B cell (primary cell): ENCODE measurements at regions not wholly inside any gene's neighbourhood (a gene's known extent, or its start where the extent isn't known, plus 50 kb on each side); places are given as distances from the start of the nearest gene placed in this dataset.

Source experiments
- ATAC-seq: fragments of 200-7000 bp; cut with Tn5 transposase; one replicate; pipeline ENCODE4 v1.10.0; 2021; ENCODE audit warnings: low read depth, mild to moderate bottlenecking, moderate number of reproducible peaks, moderate library complexity
- CTCF ChIA-PET: fragments of 350-600 bp; sonication (Branson Sonifier 250); formaldehyde crosslinking; loops from one replicate; lab custom pipeline; 2021; ENCODE audit warnings: antibody characterized with exemption, inconsistent platforms; lab: Charles Lee
- POLR2A ChIA-PET: fragments of 350-600 bp; sonication (Branson Sonifier 250); formaldehyde crosslinking; loops from one replicate; lab custom pipeline; 2021; ENCODE audit warnings: antibody characterized with exemption; lab: Charles Lee
- DNase-seq: peaks from one replicate; pipeline ENCODE4 v3.0.0; 2013
- H2AFZ ChIP-seq: 2 replicates; pipeline ENCODE4 v1.6.1; 2012; ENCODE audit warnings: mild to moderate bottlenecking, low read depth, low read length; ENCODE audit not compliant: insufficient read depth, poor library complexity, severe bottlenecking
- H3K27ac ChIP-seq, 2 donors: 1 replicate in 1 of 2; 2 replicates in 1 of 2; pipeline ENCODE4 v1.5.1; 2012 to 2013; ENCODE audit warnings: low read length in 2 of 2, mild to moderate bottlenecking in 2 of 2, moderate library complexity in 1 of 2
- H3K27me3 ChIP-seq, 4 experiments: fragments of 200-600 bp in 1 of 4; sonication (generic) in 1 of 4; replicated peaks in 1 of 4; 1 replicate in 2 of 4; 2 replicates in 2 of 4; pipeline versions ENCODE4 v1.6.1 to v1.7.0; 2013 to 2016; ENCODE audit warnings: low read length in 3 of 4, mild to moderate bottlenecking in 2 of 4, mixed read lengths in 1 of 4, moderate library complexity in 1 of 4; ENCODE audit not compliant: insufficient read depth in 4 of 4, control insufficient read depth in 3 of 4; ENCODE audit errors: control extremely low read depth in 1 of 4
- H3K36me3 ChIP-seq, 2 experiments: replicated peaks in 1 of 2; 1 replicate in 1 of 2; 2 replicates in 1 of 2; pipeline versions ENCODE4 v1.6.1 to v1.7.1; 2013; ENCODE audit warnings: low read length in 1 of 2; ENCODE audit not compliant: insufficient read depth in 2 of 2, control insufficient read depth in 1 of 2; ENCODE audit errors: control extremely low read depth in 1 of 2, extremely low read depth in 1 of 2
- H3K4me1 ChIP-seq, 2 donors: fragments of 200-600 bp in 1 of 2; sonication (generic) in 1 of 2; 1 replicate in 1 of 2; 2 replicates in 1 of 2; pipeline versions ENCODE4 v1.5.1 to v1.6.1; 2013 to 2017; ENCODE audit warnings: low read length in 2 of 2; ENCODE audit not compliant: control insufficient read depth in 2 of 2, insufficient read depth in 2 of 2
- H3K4me2 ChIP-seq: replicated peaks from 2 replicates; pipeline ENCODE3; 2012; ENCODE audit warnings: mild to moderate bottlenecking, low read depth, low read length; ENCODE audit not compliant: poor library complexity, severe bottlenecking
- H3K4me3 ChIP-seq, 5 experiments: fragments of 200-600 bp in 1 of 5; sonication (generic) in 1 of 5; 1 replicate in 3 of 5; 2 replicates in 2 of 5; pipeline versions ENCODE4 v1.5.1 to v1.7.0; 2011 to 2016; ENCODE audit warnings: low read length in 4 of 5, mild to moderate bottlenecking in 4 of 5, low read depth in 2 of 5, control low read depth in 1 of 5, moderate library complexity in 1 of 5; ENCODE audit not compliant: insufficient read depth in 1 of 5; ENCODE audit errors: control extremely low read depth in 1 of 5, extremely low read depth in 1 of 5
- H3K79me2 ChIP-seq: fragments of 200-600 bp; sonication (generic); one replicate; pipeline ENCODE4 v1.6.0; 2016; ENCODE audit warnings: low read length; ENCODE audit not compliant: control insufficient read depth, insufficient read depth
- H3K9ac ChIP-seq: fragments of 200-600 bp; sonication (generic); 2 replicates; pipeline ENCODE4 v1.6.1; 2017; ENCODE audit warnings: mild to moderate bottlenecking, low read length, moderate library complexity
- H3K9me3 ChIP-seq, 3 donors: one replicate each; pipeline versions ENCODE4 v1.6.1 to v1.7.1; 2013; ENCODE audit warnings: low read length in 2 of 3; ENCODE audit not compliant: control insufficient read depth in 2 of 3, insufficient read depth in 1 of 3; ENCODE audit errors: control extremely low read depth in 1 of 3
- H4K20me1 ChIP-seq: 2 replicates; pipeline ENCODE4 v1.6.0; 2012; ENCODE audit warnings: mild to moderate bottlenecking, low read length; ENCODE audit not compliant: insufficient read depth, control insufficient read depth, poor library complexity, severe bottlenecking
- H3K27ac Mint-ChIP-seq: one replicate; pipeline ENCODE4 v1.8.0; 2021; ENCODE audit warnings: mixed read lengths
- H3K27me3 Mint-ChIP-seq: one replicate; pipeline ENCODE4 v1.8.0; 2021; ENCODE audit warnings: mixed read lengths
- H3K4me1 Mint-ChIP-seq: one replicate; pipeline ENCODE4 v1.8.0; 2021; ENCODE audit warnings: mixed read lengths
- H3K4me3 Mint-ChIP-seq: one replicate; pipeline ENCODE4 v1.8.0; 2021; ENCODE audit warnings: mixed read lengths
- H3K9me3 Mint-ChIP-seq: one replicate; pipeline ENCODE4 v1.8.0; 2022; ENCODE audit warnings: mixed read lengths; ENCODE audit not compliant: insufficient read depth
- CTCF ChIP-seq: fragments of 200-600 bp; IDR thresholded peaks from one replicate; pipeline ENCODE4 v1.8.0; 2022; ENCODE audit warnings: antibody characterized with exemption, mild to moderate bottlenecking
- EZH2 ChIP-seq: IDR thresholded peaks from 2 replicates; pipeline ENCODE4 v1.6.1; 2012; ENCODE audit warnings: borderline replicate concordance, low read depth, mild to moderate bottlenecking, moderate library complexity, low read length; ENCODE audit not compliant: insufficient read depth, poor library complexity, severe bottlenecking
- WGBS: methylation state at CpG from one replicate; pipeline ENCODE4 v1.1.5; 2013; ENCODE audit warnings: missing lambda C conversion rate; ENCODE audit not compliant: insufficient coverage; 5-methylcytosine and 5-hydroxymethylcytosine counted together
- intact Hi-C: fragments of 100-400 bp; cut with micrococcal nuclease; formaldehyde crosslinking; loops from one replicate; pipeline ENCODE4 v1.10.0; 2022

- Mint-ChIP-seq H3K27me3 (no peaks in the 10 kb centered on the region), H3K27ac (no peak overlapping the region), H3K4me1 (peaks cover 8% of the 10 kb centered on the region), H3K4me3 (no peak overlapping the region), H3K9me3 (no peaks in the 10 kb centered on the region)
- H3K4me1 ChIP-seq = peaks cover 6 to 12% of the 10 kb centered on the region in 2 donors
- DNase-seq = no peak
- ChIA-PET CTCF (interaction anchor here (0.8 kb wide), 1 partner anchor 70 kb away, joined by 3 read pairs; no protein-coding TSS in a partner anchor), POLR2A (no interaction called here)
- H4K20me1 ChIP-seq = no peaks in the 10 kb centered on the region
- TF ChIP-seq EZH2 = no peak
- H3K4me2 ChIP-seq = peak overlapping the region; percentile 22
- no peaks in the 10 kb centered on the region for H3K79me2 ChIP-seq
- H3K27ac ChIP-seq = no peak overlapping the region
- intact Hi-C loops = no loop called here
- H3K9ac ChIP-seq = no peak overlapping the region
- H3K27me3 ChIP-seq = no peaks in the 10 kb centered on the region
- no peaks in the 10 kb centered on the region for H3K9me3 ChIP-seq
- no peak for ATAC-seq
- H3K36me3 ChIP-seq = no peaks in the 10 kb centered on the region
- no peak overlapping the region for H3K4me3 ChIP-seq
- H2AFZ ChIP-seq = peak overlapping the region; percentile 58
- 25% methylated on average over 1 of the region's 6 CpGs for WGBS
Measured at GRCh38 chr7:64098-64915, 128.1 kb upstream of the FAM20C start.

- ChIA-PET POLR2A (no interaction called here), CTCF (no interaction called here)
- Histone ChIP-seq H3K4me2 (no peak overlapping the region), H3K9me3 (no peaks in the 10 kb centered on the region), H3K4me3 (no peak overlapping the region), H3K4me1 (peaks cover 6 to 12% of the 10 kb centered on the region in 2 donors), H3K79me2 (no peaks in the 10 kb centered on the region), H3K9ac (no peak overlapping the region), H3K36me3 (no peaks in the 10 kb centered on the region), H3K27me3 (no peaks in the 10 kb centered on the region), H2AFZ (no peak overlapping the region), H3K27ac (no peak overlapping the region), H4K20me1 (no peaks in the 10 kb centered on the region)
- intact Hi-C loops = no loop called here
- Mint-ChIP-seq H3K4me3 (no peak overlapping the region), H3K27me3 (no peaks in the 10 kb centered on the region), H3K27ac (no peak overlapping the region), H3K4me1 (peaks cover 8% of the 10 kb centered on the region), H3K9me3 (no peaks in the 10 kb centered on the region)
- 94% methylated on average over 11 of the region's 11 CpGs for WGBS
- DNase-seq (no peak), ATAC-seq (no peak)
- TF ChIP-seq CTCF (no peak), EZH2 (no peak)
Measured at GRCh38 chr7:64916-65341, 127.4 kb upstream of the FAM20C start.
